Activated naive CD4-positive, alpha-beta T cell treated with anti-CD3 and anti-CD28 coated beads, Interleukin-2, amount 10 ng/mL, durations not matched to agents 7 days and 5 days (primary cell): ENCODE measurements at regions not wholly inside any gene's neighbourhood (a gene's known extent, or its start where the extent isn't known, plus 50 kb on each side); places are given as distances from the start of the nearest gene placed in this dataset.

Source experiments
- CTCF ChIA-PET: fragments of 350-600 bp; sonication (Branson Sonifier 250); formaldehyde crosslinking; loops from one replicate; lab custom pipeline; 2021; ENCODE audit warnings: antibody characterized with exemption; lab: Charles Lee
- DNase-seq: peaks from one replicate; pipeline ENCODE4 v3.0.0-alpha.2; 2020
- H3K27ac Mint-ChIP-seq: one replicate; pipeline ENCODE4 v1.8.0; 2021; ENCODE audit warnings: mild to moderate bottlenecking, moderate library complexity, mixed read lengths
- H3K27me3 Mint-ChIP-seq: one replicate; pipeline ENCODE4 v1.8.0; 2021; ENCODE audit warnings: mild to moderate bottlenecking, mixed read lengths
- H3K36me3 Mint-ChIP-seq: one replicate; pipeline ENCODE4 v1.8.0; 2021; ENCODE audit warnings: mixed read lengths
- H3K4me1 Mint-ChIP-seq: one replicate; pipeline ENCODE4 v1.8.0; 2021; ENCODE audit warnings: mixed read lengths
- H3K4me3 Mint-ChIP-seq: one replicate; pipeline ENCODE4 v1.8.0; 2021; ENCODE audit warnings: mild to moderate bottlenecking, moderate library complexity, mixed read lengths
- H3K9me3 Mint-ChIP-seq: one replicate; pipeline ENCODE4 v1.8.0; 2021; ENCODE audit warnings: mixed read lengths

DNA sequence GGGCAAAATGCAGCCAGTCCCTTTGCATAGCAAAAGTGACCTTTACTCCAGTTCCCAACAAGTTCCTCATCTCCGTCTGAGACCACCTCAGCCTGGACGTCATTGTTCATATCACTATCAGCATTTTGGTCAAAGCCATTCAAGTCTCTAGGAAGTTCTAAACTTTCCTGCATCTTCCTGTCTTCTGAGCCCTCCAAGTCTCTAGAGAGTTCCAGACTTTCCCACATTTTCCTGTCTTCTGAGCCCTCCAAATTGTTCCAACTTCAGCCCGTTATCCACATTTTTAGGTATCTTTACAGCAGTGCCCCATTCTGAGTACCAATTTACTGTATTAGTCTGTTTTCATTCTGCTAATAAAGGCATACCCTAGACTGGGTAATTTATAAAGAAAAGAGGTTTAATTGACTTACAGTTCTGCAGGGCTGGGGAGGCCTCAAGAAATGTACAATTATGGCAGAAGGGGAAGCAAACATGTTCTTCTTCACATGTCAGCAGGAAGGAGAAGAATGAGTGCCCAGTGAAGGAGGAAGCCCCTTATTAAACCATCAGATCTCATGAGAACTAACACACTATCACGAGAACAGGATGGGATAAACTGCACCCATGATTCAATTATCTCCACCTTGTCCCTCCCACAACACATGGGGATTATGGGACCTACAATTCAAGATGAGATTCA is 123.7 kb downstream of the MYCN start:
- no peaks in the 10 kb centered on the region for H3K4me1 Mint-ChIP-seq
- H3K4me3 Mint-ChIP-seq, result no peak overlapping the region
- peaks cover 3% of the 10 kb centered on the region for H3K36me3 Mint-ChIP-seq
- no peak overlapping the region for H3K27ac Mint-ChIP-seq
- DNase-seq, result no peak
- CTCF ChIA-PET, result no interaction called here
- H3K27me3 Mint-ChIP-seq, result no peaks in the 10 kb centered on the region
- H3K9me3 Mint-ChIP-seq, result peaks cover 17% of the 10 kb centered on the region

DNA sequence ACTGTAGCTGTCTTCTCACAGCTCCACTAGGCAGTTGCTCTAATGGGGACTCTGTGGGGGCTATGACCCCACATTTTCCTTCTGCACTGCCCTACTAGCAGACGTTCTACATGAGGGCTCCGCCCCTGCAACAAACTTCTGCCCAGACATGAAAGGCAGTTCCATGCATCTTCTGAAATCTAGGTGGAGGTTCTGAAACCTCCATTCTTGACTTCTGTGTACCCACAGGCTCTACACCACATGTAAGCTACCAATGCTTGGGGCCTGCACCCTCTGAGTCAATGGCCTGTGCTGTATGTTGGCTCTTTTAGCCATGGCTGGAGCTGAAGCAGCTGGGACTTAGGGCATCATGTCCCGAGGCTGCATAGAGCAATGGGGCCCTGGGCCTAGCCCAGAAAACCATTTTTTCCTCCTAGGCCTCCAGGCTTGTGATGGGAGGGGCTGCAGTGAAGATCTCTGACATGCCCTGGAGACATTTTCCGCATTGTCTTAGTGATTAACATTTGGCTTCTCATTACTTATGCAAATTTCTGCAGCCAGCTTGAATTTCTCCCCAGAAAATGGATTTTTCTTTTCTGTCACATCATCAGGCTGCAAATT is 123.0 kb downstream of the MYCN start:
- DNase-seq, result no peak
- H3K9me3 Mint-ChIP-seq, result peaks cover 17% of the 10 kb centered on the region
- no peaks in the 10 kb centered on the region for H3K27me3 Mint-ChIP-seq
- H3K4me3 Mint-ChIP-seq, result no peak overlapping the region
- no peaks in the 10 kb centered on the region for H3K4me1 Mint-ChIP-seq
- H3K36me3 Mint-ChIP-seq, result peaks cover 3% of the 10 kb centered on the region
- no peak overlapping the region for H3K27ac Mint-ChIP-seq
- CTCF ChIA-PET, result no interaction called here

DNA sequence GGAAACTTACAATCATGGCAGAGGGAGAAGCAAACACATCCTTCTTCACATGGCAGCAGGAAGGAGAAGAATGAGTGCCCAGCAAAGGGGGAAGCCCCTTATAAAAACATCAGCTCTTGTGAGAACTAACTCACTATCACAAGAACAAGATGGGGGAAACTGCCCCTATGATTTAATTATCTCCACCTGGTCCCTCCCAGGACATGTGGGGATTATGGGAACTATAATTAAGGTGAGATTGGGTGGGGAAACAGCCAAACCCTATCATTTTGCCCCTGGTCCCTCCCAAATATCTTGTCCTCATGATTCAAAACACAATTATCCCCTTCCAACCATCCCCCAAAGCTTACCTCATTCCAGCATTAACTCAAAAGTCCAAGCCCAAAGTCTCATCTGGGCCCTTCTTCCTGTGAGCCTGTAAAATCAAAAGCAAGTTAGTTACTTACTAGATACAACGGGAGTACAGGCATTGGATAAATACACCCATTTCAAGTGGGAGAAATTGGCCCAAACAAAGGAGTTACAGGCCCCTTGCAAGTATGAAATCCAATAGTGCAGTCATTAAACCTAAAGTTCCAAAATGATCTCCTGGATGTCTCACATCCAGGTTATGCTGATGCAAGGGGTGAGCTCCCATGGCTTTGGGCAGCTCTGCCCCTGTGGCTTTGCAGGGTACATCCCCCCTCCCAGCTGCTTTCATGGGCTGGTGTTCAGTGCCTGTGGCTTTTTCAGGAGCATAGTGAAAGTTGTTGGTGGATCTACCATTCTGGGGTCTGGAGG is 122.3 kb downstream of the MYCN start:
- CTCF ChIA-PET, result no interaction called here

DNA sequence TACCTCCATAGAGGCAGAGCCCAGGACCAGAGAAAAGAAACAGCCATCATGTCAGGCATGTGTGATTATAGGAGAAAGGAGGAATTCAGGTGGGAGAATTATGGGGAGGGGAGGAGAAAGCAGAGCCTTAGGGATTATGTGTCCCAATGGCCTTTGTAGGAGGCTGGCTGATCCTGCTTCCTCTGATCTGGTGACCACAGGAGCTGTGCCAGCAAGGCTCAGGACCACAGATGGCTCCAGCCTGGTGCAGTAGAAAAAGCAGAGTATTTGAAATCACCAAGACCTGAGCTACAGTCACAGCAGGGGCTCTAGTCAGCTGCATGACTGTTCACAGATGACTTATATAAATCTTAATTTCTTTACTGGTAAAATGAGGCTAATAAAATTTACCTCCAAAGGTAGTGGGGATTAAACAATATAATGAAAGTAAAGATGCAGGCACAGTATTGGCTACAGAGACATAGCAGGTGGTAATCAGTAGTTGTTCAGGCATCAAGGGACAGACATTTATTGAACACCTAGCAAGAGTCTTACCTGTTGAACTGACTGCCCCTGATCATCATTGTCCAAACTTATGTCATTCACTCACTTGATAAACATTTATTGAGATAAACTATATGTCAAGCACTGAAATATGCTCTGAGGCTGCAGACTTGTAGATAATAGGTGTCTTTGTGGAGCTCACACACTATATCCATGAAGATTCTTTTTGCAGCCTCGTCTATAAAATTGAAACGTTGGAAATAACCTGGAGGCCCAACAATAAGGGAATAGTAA is 121.3 kb downstream of the MYCN start:
- CTCF ChIA-PET, result no interaction called here
- Mint-ChIP-seq H3K9me3 (peaks cover 17% of the 10 kb centered on the region), H3K27me3 (no peaks in the 10 kb centered on the region), H3K4me3 (no peak overlapping the region), H3K36me3 (peaks cover 3% of the 10 kb centered on the region), H3K27ac (no peak overlapping the region), H3K4me1 (no peaks in the 10 kb centered on the region)
- DNase-seq, result no peak

More for the DNA sequence above, 122.3 kb downstream of the MYCN start:
- Mint-ChIP-seq H3K27me3 (no peaks in the 10 kb centered on the region), H3K4me1 (no peaks in the 10 kb centered on the region), H3K9me3 (peaks cover 17% of the 10 kb centered on the region), H3K27ac (no peak overlapping the region), H3K36me3 (peaks cover 3% of the 10 kb centered on the region), H3K4me3 (no peak overlapping the region)
- no peak for DNase-seq

DNA sequence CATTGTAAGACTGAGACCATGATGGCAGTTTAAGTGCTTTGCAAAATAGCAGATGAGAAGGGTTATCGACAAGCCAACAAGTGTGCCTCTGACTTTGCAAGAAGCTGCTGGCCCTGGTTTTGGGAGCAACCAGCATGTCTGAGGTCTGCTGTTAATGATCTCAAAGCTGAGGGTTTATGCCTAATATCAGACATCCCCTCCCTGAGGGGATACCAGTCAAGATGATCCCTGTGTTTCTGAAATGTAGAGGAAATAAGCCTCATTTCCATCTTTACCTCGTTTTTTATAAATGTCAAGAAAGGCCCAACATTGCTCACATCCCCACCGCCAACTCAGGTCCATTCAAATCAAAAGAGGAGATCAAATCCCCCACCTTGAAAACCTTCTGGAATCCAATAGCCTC is 120.6 kb downstream of the MYCN start:
- Mint-ChIP-seq H3K27ac (no peak overlapping the region), H3K27me3 (no peaks in the 10 kb centered on the region), H3K4me1 (no peaks in the 10 kb centered on the region), H3K9me3 (peaks cover 17% of the 10 kb centered on the region), H3K4me3 (no peak overlapping the region), H3K36me3 (peaks cover 3% of the 10 kb centered on the region)
- no peak for DNase-seq
- CTCF ChIA-PET, result no interaction called here

DNA sequence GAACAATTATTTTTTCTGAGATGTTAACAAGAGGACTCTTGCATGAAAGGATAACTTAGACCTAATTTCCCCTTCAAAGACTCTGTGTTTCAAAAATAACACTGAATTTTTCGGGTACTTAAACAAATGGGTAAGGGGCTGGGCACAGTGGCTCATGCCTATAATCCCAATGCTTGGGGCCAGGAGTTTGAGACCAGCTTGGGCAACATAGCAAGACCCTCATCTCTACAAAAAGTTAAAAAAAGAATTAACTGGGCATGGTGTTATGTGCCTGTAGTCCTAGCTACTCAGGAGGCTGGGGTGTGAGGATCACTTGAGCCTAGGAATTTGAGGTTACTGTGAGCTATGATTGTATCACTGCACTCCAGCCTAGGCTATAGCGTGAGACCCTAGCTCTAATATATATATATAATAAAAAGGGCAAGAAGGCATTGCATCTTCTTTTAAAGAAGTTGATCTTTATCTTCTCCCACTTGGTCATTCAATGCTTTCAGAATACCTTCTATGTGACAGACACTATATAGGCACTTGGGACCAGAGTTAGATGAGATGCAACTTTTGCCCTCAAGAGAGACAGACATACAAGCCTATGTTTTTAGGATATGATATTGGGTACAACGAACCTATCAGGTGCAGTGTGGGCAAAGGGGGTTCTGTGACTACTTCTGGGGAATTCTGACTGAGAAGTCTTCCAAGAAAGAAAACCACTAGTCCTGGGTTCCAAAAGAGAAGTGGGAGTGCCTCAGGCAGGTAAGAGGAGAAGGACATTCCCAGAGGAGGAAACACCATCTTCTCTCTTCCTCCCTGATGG is 120.0 kb downstream of the MYCN start:
- no peaks in the 10 kb centered on the region for H3K27me3 Mint-ChIP-seq
- no peak for DNase-seq

DNA sequence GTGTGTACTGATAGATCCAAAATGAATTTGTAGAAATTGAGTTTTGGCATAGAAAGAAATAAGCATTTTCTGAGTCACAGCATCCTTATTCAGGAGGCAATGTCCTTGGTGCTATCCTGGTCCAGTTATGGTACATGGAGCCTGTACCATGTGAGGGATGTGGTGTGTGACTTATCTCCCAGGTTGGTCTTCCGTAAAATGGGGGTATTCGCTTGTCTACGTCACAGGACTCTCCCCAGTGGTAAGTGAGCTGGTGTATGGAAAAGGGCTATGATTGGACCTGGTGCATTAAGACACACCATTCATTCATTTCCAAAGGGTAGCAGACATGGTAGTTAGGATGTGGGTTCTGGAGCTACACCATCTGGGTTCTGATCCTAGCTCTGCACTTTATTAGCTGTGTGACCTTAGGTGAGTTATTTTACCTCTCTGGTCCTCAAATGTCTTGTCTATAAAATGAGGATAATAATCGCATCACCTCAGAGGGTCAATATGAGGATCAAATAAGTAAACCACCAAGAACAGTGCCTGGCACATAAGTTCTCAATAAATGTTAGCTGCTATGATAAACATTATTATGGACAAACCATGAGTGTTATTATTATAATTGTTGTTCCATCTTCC is 119.2 kb downstream of the MYCN start:
- H3K9me3 Mint-ChIP-seq, result peaks cover 13% of the 10 kb centered on the region
- no peak overlapping the region for H3K4me3 Mint-ChIP-seq
- H3K27me3 Mint-ChIP-seq, result no peaks in the 10 kb centered on the region
- no peak overlapping the region for H3K27ac Mint-ChIP-seq
- no peaks in the 10 kb centered on the region for H3K4me1 Mint-ChIP-seq
- H3K36me3 Mint-ChIP-seq, result peaks cover 3% of the 10 kb centered on the region
- CTCF ChIA-PET, result no interaction called here
- DNase-seq, result no peak

More for the DNA sequence above, 120.0 kb downstream of the MYCN start:
- H3K4me3 Mint-ChIP-seq, result no peak overlapping the region
- peaks cover 3% of the 10 kb centered on the region for H3K36me3 Mint-ChIP-seq
- H3K4me1 Mint-ChIP-seq, result no peaks in the 10 kb centered on the region
- H3K9me3 Mint-ChIP-seq, result peaks cover 17% of the 10 kb centered on the region
- no peak overlapping the region for H3K27ac Mint-ChIP-seq
- CTCF ChIA-PET, result no interaction called here

DNA sequence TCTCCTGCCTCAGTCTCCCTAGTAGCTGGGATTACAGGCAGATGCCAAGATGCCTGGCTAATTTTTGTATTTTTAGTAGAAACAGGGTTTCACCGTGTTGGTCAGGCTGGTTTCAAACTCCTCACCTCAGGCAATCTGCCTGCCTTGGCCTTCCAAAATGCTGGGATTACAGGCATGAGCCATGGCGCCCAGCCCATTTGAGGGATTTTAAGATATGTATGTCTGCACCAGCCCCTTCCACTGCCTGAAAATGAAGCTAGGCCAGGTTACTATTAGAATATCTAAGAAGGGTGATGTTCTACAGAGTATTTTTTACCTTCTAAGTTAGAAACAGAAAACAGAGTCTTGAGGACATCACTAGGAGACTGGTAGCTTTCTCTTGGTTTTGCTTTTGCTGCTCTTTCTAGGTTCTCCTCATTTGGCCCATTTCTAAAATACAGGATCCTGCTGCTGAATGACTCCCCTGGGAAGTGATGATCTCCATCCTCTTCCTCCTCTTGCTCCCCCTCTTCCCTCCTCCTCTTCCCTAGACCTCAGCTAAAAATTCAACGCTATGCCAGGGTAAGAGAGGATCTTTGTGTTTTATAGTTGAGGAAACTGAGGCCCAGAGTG is 118.5 kb downstream of the MYCN start:
- no peak overlapping the region for H3K27ac Mint-ChIP-seq

DNA sequence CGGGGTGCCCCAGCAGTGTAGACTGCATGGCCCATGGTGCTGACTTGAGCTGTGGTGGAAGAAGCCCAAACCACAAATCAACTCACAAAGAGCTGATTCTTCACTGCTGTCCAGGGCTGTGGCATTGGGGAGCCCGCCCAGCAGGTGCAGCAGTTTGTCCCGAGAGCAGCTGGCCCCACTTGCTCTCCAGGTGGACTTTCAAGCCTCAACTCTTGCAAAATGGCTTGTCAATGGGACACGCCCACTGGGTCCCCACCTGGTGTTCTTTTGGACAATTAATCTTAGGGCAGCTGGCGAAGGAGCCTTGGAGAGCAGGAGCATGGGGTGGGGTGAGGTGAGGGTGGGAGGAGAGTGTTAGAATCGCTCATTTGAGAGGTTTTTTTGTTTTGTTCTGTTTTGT is 117.9 kb downstream of the MYCN start:
- DNase-seq, result no peak
- Mint-ChIP-seq H3K27ac (no peak overlapping the region), H3K4me1 (no peaks in the 10 kb centered on the region), H3K9me3 (peaks cover 5% of the 10 kb centered on the region), H3K27me3 (no peaks in the 10 kb centered on the region), H3K36me3 (no peaks in the 10 kb centered on the region), H3K4me3 (no peak overlapping the region)
- CTCF ChIA-PET, result no interaction called here

More for the DNA sequence above, 118.5 kb downstream of the MYCN start:
- Mint-ChIP-seq H3K4me3 (no peak overlapping the region), H3K27me3 (no peaks in the 10 kb centered on the region), H3K4me1 (no peaks in the 10 kb centered on the region), H3K36me3 (peaks cover 2% of the 10 kb centered on the region), H3K9me3 (peaks cover 8% of the 10 kb centered on the region)
- CTCF ChIA-PET, result no interaction called here
- no peak for DNase-seq

DNA sequence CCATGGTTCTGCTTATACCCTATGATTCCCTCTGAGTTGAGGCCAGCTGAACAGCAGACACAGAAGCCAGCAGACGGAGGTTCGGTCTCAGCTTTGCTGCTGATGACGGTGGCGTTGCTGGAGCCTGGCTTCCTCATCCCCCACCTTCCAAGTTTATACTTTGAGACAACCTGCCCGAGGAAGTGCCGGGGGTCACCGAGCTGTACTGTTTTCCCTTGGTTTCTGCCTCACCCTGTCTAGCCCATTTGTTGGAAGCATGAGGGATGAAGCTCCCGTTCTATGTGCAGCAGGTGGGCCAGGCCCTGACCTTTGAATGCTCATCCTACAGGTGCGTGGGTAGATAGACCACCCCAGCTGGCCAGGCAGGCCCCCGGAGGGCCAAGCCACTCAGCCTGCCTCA is 117.3 kb downstream of the MYCN start:
- H3K4me1 Mint-ChIP-seq, result no peaks in the 10 kb centered on the region
- H3K27me3 Mint-ChIP-seq, result no peaks in the 10 kb centered on the region
- no peaks in the 10 kb centered on the region for H3K36me3 Mint-ChIP-seq
- H3K4me3 Mint-ChIP-seq, result no peak overlapping the region
- DNase-seq, result no peak
- H3K9me3 Mint-ChIP-seq, result peaks cover 3% of the 10 kb centered on the region
- no peak overlapping the region for H3K27ac Mint-ChIP-seq
- CTCF ChIA-PET, result no interaction called here

DNA sequence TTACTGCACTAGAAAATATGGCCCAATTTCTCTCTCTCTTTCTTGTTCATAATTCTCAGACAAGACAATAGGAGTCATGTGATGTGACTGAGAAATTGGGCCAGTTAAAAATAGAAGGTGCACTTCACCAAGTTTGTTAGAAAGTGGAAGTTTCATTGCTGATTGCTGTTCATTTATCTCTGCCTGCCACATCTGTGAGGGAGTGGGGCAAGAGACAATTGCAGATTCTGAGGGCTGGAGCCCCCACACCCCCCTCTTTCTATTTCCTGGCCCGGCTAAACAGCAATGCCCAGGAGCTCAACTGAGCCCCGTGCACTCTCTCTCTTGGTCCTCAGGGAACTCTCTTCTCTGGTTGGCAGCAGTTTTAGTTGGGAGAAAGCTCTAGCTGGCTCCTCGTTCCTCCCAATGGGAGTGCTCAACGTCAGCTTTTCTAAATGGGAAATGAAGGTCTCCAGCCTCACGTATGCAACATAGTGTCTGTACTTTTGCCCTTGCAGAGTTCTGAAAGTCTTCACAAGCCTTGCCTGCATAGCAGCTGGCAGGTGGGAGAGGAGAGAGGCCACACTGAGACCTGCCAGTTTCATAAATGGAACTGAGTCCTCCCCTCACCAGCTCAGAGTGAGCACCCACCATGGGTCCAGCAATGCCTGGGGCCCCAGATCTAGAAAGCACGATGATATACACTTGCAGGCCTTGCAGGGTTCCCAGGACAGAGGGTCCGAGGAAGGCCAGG is 115.7 kb downstream of the MYCN start:
- no peak for DNase-seq
- no peaks in the 10 kb centered on the region for H3K9me3 Mint-ChIP-seq
- no peak overlapping the region for H3K27ac Mint-ChIP-seq
- H3K4me1 Mint-ChIP-seq, result no peaks in the 10 kb centered on the region
- H3K36me3 Mint-ChIP-seq, result no peaks in the 10 kb centered on the region
- CTCF ChIA-PET, result no interaction called here
- no peak overlapping the region for H3K4me3 Mint-ChIP-seq
- no peaks in the 10 kb centered on the region for H3K27me3 Mint-ChIP-seq

DNA sequence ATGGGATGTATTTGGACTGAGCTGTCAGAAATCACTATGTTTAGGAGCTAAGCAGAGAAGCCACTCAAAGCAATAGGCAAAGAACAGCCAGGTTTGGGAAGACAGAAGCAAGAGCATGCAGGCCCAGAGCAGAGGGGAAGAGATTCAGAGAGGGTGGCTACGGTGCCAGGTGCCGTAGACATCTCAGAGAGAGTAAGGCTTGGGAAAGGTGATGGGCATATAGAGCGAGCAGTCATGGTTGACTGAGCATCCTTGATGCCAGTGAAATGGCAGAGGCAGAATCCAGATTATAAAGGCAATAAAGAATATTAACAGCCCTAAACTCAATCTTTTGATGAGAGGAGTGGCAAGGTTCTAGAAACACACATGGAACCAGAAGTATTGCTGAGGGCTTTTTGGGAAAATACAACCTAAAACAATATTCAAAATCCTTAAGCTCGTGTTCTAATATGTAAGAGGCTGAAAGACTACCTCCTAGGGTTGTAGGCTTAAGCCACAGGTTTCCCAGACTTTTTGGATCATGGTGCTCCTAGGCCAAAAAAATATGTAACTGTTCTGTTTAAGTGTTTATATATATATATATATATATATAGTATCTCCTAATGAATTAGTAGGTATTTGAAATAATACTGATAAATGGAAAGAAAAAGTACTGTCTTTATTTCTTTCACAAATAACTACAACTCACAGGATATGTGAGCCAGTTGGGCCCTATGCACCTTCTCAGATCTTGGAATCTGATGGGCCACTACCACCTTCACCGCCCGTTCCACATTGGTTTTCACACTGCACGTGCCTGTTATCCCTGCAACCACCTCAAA is 113.3 kb downstream of the MYCN start:
- no peaks in the 10 kb centered on the region for H3K4me1 Mint-ChIP-seq
- H3K27ac Mint-ChIP-seq, result no peak overlapping the region
- H3K27me3 Mint-ChIP-seq, result no peaks in the 10 kb centered on the region
- H3K4me3 Mint-ChIP-seq, result no peak overlapping the region
- H3K36me3 Mint-ChIP-seq, result no peaks in the 10 kb centered on the region
- no peaks in the 10 kb centered on the region for H3K9me3 Mint-ChIP-seq
- DNase-seq, result no peak
- CTCF ChIA-PET, result no interaction called here
